GM10266 (cell line): ENCODE measurements at regions not wholly inside any gene's neighbourhood (a gene's known extent, or its start where the extent isn't known, plus 50 kb on each side); places are given as distances from the start of the nearest gene placed in this dataset.

ENCODE experiments used
- DNase-seq: peaks from one replicate; pipeline ENCODE4 v3.0.0; 2012; ENCODE audit errors: extremely low spot score
- TF ChIP-seq, protein P1 (sequence below): IDR thresholded peaks from 2 replicates; pipeline ENCODE4 v1.5.1; 2012; ENCODE audit warnings: mild to moderate bottlenecking, low read depth; ENCODE audit not compliant: control insufficient read depth, insufficient read depth; ENCODE audit errors: missing control alignments

DNA sequence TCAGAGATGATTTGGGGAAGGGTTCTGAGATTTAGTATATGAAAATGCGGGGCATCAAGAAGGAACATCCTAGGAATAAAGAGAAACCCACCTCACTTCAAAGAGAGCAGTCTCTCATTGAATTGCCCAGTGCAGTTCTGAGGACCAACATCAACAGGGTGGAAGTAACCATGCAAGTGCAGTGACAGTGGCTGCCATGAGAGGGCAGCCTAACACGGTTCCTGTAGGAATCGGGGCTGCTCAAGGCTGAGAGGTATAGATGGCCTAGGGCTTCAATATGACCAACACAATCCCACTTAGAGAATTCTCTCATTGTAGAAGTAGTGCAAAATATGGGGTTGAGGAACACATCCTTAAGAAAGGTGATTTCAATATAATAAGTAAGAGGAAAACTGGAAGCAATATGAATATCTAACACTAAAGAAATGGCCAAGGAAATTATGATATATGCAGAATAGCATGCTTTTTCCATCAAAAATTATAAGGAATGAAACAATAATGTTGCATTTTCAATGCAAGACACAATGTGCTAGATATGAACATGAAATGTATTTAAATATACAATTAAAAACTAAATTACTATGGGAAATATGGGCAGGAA lies 51.1 kb upstream of the ARRDC4 start:
- DNase-seq: peak; percentile 65
- TF ChIP-seq, protein P1, sequence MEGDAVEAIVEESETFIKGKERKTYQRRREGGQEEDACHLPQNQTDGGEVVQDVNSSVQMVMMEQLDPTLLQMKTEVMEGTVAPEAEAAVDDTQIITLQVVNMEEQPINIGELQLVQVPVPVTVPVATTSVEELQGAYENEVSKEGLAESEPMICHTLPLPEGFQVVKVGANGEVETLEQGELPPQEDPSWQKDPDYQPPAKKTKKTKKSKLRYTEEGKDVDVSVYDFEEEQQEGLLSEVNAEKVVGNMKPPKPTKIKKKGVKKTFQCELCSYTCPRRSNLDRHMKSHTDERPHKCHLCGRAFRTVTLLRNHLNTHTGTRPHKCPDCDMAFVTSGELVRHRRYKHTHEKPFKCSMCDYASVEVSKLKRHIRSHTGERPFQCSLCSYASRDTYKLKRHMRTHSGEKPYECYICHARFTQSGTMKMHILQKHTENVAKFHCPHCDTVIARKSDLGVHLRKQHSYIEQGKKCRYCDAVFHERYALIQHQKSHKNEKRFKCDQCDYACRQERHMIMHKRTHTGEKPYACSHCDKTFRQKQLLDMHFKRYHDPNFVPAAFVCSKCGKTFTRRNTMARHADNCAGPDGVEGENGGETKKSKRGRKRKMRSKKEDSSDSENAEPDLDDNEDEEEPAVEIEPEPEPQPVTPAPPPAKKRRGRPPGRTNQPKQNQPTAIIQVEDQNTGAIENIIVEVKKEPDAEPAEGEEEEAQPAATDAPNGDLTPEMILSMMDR: peak; percentile 83
